ENCODE measurements at regions not wholly inside any gene's neighbourhood (a gene's known extent, or its start where the extent isn't known, plus 50 kb on each side); places are given as distances from the start of the nearest gene placed in this dataset.

GRCh38 chr1:56225964-56226815 is 353.2 kb downstream of the PLPP3 start:
- no peak for TF ChIP-seq CTCF (IDR thresholded peaks at IDR 0.05; ENCODE audit: low read length)
- no peak for TF ChIP-seq EZH2 (IDR thresholded peaks at IDR 0.05; ENCODE audit: borderline replicate concordance, low read length)
- H3K4me2 ChIP-seq (ENCODE audit: low read length), result no peak overlapping the region
- no peak overlapping the region for H3K27ac ChIP-seq (ENCODE audit: low read depth, low read length, poor library complexity, severe bottlenecking)
- no peaks in the 10 kb centered on the region for H3K9me3 ChIP-seq (ENCODE audit: low read length)
- no peaks in the 10 kb centered on the region for H3K79me2 ChIP-seq (ENCODE audit: insufficient read depth, low read length)
- no peaks in the 10 kb centered on the region for H3F3A ChIP-seq (ENCODE audit: insufficient read depth, low read length)
- no peaks in the 10 kb centered on the region for H3K36me3 ChIP-seq (ENCODE audit: insufficient read depth, low read length)
- no peaks in the 10 kb centered on the region for H3K9me2 ChIP-seq (ENCODE audit: low read depth, low read length)
- H3K4me1 ChIP-seq (ENCODE audit: insufficient read depth, low read length, severe bottlenecking), result no peaks in the 10 kb centered on the region
- no peak overlapping the region for H3K9ac ChIP-seq (ENCODE audit: low read length)
- no peaks in the 10 kb centered on the region for H4K20me1 ChIP-seq (ENCODE audit: insufficient read depth, low read length)
- no peak overlapping the region for H3K4me3 ChIP-seq (ENCODE audit: low read depth, low read length, poor library complexity, severe bottlenecking)
- H2AFZ ChIP-seq (ENCODE audit: low read length), result no peak overlapping the region
- no peaks in the 10 kb centered on the region for H3K27me3 ChIP-seq (ENCODE audit: insufficient read depth, low read length)

GRCh38 chr1:56223968-56224367 is 355.4 kb downstream of the PLPP3 start:
- no peak overlapping the region for H3K4me2 ChIP-seq (ENCODE audit: low read length)
- H3K9me2 ChIP-seq (ENCODE audit: low read depth, low read length), result no peaks in the 10 kb centered on the region
- H2AFZ ChIP-seq (ENCODE audit: low read length), result no peak overlapping the region
- H3K27me3 ChIP-seq (ENCODE audit: insufficient read depth, low read length), result no peaks in the 10 kb centered on the region
- H3K27ac ChIP-seq (ENCODE audit: low read depth, low read length, poor library complexity, severe bottlenecking), result no peak overlapping the region
- H3K36me3 ChIP-seq (ENCODE audit: insufficient read depth, low read length), result no peaks in the 10 kb centered on the region
- no peaks in the 10 kb centered on the region for H3F3A ChIP-seq (ENCODE audit: insufficient read depth, low read length)
- H3K79me2 ChIP-seq (ENCODE audit: insufficient read depth, low read length), result no peaks in the 10 kb centered on the region
- no peaks in the 10 kb centered on the region for H3K4me1 ChIP-seq (ENCODE audit: insufficient read depth, low read length, severe bottlenecking)
- TF ChIP-seq CTCF (IDR thresholded peaks at IDR 0.05; ENCODE audit: low read length), result no peak
- no peak for TF ChIP-seq EZH2 (IDR thresholded peaks at IDR 0.05; ENCODE audit: borderline replicate concordance, low read length)
- no peak overlapping the region for H3K9ac ChIP-seq (ENCODE audit: low read length)
- H3K9me3 ChIP-seq (ENCODE audit: low read length), result no peaks in the 10 kb centered on the region
- no peaks in the 10 kb centered on the region for H4K20me1 ChIP-seq (ENCODE audit: insufficient read depth, low read length)
- no peak overlapping the region for H3K4me3 ChIP-seq (ENCODE audit: low read depth, low read length, poor library complexity, severe bottlenecking)

GRCh38 chr1:56222914-56223540 is 356.3 kb downstream of the PLPP3 start:
- Histone ChIP-seq H3K4me2 (ENCODE audit: low read length) (no peak overlapping the region), H3F3A (ENCODE audit: insufficient read depth, low read length) (no peaks in the 10 kb centered on the region), H3K9ac (ENCODE audit: low read length) (no peak overlapping the region), H4K20me1 (ENCODE audit: insufficient read depth, low read length) (no peaks in the 10 kb centered on the region), H3K27me3 (ENCODE audit: insufficient read depth, low read length) (no peaks in the 10 kb centered on the region), H3K36me3 (ENCODE audit: insufficient read depth, low read length) (no peaks in the 10 kb centered on the region), H3K27ac (ENCODE audit: low read depth, low read length, poor library complexity, severe bottlenecking) (no peak overlapping the region), H3K9me2 (ENCODE audit: low read depth, low read length) (no peaks in the 10 kb centered on the region), H3K4me3 (ENCODE audit: low read depth, low read length, poor library complexity, severe bottlenecking) (no peak overlapping the region), H2AFZ (ENCODE audit: low read length) (no peak overlapping the region), H3K79me2 (ENCODE audit: insufficient read depth, low read length) (no peaks in the 10 kb centered on the region), H3K9me3 (ENCODE audit: low read length) (no peaks in the 10 kb centered on the region), H3K4me1 (ENCODE audit: insufficient read depth, low read length, severe bottlenecking) (no peaks in the 10 kb centered on the region)
- TF ChIP-seq CTCF (IDR thresholded peaks at IDR 0.05; ENCODE audit: low read length) (no peak), EZH2 (IDR thresholded peaks at IDR 0.05; ENCODE audit: borderline replicate concordance, low read length) (no peak)
